GM21717 (cell line): ENCODE measurements at regions not wholly inside any gene's neighbourhood (a gene's known extent, or its start where the extent isn't known, plus 50 kb on each side); places are given as distances from the start of the nearest gene placed in this dataset.

ENCODE experiments used
- ATAC-seq: cut with Tn5 transposase; IDR thresholded peaks from one replicate; pipeline ENCODE4 v1.9.1; 2021; ENCODE audit warnings: mild to moderate bottlenecking, moderate library complexity; ENCODE audit not compliant: unreplicated experiment

DNA sequence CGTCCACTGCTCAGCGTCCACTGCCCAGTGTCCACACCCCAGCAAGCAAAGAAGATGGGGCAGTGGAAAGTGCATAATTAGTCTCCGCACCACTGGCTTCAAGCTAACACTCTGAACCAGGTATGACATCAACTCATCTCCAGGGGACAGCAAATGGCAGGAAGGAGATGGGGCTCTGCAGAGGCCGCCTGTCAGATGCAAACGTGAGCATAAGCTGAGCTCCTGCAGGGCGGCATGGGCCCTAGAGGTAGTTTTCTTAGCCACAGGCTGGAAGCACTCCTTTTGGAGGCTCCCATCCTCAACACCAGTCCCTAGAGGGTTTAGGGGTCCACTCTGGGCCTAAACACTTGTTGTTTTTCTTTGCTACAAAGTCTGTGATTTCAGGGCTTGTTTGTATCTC is 335.8 kb upstream of the MKI67 start:
- ATAC-seq = no peak

DNA sequence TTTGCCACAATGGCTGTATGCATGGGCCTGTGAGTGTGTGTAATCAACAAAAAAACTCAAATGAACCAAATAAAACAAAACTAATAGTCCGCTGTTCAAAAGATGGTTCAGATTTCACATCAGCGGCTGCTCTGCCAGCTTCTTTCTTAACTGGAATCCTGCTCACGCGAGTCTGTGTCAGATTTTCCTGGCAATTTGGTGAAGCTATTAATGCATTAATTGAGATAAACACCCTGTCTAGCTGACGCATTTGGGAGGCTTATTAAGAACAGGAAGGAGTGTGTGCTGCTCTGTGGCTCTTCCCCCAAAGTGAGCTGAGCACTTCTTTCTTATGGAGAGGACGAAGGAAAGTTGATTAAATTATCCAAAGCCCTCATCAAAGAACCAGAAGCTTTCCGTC is 336.6 kb upstream of the MKI67 start:
- no peak for ATAC-seq

DNA sequence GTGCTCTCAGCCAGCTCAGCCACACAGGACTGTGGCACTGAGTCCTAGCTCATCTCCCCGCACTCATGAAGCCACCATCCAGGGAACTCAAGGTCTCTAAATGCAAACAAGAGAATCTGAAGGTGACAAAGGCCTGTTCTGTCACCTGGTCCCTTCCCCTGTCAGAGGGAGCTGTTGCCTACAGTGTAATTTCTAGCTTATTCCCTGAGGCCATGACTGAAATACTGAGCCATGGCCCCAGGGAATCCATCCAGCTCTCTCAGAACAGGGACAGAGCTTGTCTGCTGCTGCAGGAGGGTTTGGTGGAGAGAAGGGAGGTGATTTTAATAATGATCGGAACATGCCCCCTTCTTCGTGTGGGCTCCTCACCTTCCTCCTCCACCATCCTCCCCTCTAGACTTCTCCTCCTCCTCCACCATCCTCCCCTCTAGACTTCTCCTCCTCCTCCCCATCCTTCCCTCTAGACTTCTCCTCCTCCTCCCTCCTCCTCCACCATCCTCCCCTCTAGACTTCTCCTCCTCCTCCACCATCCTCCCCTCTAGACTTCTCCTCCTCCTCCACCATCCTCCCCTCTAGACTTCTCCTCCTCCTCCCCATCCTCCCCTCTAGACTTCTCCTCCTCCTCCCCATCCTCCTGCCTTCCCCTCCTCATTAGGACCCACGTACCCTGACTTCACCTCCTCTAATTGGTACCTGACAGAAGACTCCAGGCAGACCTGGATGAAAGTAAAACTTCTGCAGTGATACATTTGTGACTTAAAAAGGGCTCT is 338.0 kb upstream of the MKI67 start:
- no peak for ATAC-seq

DNA sequence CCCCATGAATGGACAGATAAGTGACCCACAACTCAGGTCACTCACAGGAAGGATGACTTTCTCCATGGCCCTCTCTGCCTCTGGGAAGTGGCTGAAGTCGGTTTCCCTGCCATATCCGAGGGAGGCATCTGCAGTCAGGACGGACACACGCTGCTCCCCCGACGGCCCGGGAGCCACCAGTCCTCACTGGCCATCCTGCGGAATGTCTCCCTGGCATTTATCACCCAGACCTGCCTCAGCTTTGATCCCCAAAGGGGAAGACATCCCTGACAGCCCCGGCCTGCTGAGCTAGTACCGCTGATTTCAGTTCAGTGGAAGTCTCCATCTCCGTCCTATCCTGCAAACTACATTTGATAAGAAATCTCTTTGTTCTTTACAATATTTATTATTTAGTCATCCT is 339.5 kb upstream of the MKI67 start:
- no peak for ATAC-seq

DNA sequence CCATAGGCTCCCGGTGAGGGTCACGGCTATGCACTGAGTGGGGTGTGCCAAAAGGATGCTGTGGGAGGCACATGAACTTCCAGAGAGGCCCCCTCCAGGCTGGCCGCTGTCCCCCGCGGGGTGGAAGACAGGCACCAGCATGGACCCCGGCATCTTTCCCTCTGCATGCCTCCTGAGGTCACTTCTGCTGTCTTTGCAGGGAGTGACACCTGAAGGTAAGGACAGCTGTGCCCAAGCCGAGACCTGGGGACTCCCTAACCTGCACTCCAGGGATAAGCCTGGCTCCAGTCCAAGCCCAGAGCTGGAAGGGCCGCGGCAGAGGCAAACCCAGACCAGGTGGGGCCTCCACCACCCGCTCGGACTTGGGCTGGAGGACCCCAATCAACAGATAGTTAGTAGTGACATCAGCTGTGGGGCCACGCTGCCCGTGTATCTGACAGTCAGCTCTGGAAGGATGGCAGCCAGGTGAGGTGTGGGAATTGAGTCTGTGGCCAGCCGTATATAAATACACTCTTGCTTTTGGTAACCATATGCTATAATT is 340.7 kb upstream of the MKI67 start:
- ATAC-seq = no peak

DNA sequence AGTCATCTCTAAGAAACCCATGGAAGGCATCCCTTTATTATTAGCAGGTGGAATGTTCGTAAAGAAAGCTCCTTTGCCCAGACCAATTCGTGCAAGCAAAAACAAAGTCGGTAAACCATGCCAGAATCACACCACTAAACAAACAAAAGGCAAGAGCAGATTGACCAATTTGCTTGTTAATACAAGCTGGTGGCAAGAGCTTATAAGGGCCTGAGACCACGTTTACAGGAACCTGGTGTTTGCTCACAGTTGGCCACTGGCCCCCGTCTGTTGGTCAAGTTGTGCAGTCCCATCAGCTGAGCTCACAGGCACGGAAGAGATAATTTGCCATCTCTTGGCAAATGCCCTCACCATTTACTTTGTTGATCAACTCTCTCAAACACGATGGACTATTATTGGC is 342.2 kb upstream of the MKI67 start:
- ATAC-seq = no peak

DNA sequence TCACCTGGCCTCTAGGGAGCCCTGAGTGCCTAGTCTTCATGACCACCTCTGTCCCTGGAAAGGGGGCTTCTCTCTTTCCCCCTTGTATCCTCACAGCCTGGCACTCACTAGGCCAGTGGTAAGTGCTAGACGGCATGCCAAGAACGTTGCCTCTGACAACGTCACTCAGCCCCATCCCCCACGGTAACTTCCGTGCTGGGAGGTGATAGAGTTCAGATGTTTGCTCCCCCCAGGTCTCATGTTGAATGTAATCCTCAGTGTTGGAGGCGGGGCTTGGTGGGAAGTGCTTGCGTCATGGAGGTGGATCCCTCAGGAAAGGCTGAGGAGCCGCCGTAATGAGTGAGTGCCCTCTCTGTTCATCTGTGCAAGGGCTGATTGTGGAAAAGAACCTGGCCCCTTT is 343.3 kb upstream of the MKI67 start:
- ATAC-seq = no peak

DNA sequence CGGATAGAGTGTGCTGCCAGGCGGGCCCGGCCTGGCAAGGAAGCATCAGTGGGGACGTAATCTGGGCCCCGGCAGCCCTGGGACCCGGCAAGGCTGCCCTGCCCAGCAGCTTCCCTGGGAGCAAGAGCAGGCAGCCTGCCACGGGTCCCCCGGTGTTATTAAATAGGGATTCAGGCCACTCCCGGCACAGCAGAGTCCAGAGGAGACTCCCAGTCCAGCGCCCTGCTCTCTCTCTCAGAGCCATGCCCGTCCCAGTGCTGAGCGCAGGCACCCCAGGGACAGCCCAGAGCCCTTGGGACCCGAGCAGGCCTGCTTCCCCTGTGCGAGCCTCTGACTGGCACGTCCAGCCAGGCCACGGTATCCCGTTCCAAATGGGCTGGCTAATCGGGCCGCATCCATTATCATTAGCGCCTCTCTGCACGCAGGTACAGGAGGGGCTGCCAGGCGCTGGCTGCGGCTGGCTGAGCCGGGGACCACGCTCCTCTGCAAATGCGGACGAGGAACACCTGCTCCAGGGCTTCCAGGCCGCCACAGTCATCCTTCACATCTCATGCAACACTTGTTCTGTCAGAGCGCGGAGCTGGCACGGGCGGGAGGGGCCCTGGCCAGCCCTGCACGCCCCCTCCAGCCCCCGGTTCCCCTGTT is 344.2 kb upstream of the MKI67 start:
- ATAC-seq = no peak

DNA sequence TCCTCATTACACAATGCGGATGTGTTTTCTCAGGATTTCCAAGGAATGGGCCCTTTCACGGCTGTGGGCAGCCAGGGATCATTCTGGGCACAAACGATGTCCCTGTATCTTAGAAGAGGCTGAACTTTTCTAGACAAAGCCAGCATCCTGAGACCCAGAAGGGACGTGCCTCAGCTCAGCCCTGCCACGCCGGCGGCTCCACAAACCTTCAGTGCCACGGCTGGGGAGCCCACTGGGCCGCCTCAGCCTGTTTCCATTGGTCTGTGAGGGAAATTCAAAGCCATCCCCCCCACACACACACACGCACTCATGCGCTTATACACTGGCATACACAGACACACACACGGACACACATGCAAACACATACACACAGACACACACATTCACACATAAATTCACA is 344.9 kb upstream of the MKI67 start:
- no peak for ATAC-seq

DNA sequence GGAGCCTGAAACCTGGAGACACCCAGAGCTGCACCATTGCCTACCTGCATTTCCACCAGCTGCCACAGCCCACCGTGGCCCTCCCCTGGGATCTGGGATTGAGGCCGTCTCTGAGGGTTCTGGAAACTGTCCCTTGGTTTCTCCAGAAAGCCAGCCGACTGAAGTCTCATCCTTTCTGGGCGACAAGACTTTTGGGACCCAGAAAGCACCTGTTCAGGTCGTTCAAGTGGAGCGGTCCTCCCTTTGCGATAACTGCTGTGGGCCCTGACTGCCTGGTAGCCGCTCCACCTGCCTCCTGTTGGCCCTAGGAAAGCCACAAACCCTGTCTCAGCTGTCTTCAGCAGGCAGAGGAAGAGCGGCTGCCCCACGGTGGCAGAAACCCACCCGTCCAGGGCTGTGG is 346.0 kb upstream of the MKI67 start:
- no peak for ATAC-seq

DNA sequence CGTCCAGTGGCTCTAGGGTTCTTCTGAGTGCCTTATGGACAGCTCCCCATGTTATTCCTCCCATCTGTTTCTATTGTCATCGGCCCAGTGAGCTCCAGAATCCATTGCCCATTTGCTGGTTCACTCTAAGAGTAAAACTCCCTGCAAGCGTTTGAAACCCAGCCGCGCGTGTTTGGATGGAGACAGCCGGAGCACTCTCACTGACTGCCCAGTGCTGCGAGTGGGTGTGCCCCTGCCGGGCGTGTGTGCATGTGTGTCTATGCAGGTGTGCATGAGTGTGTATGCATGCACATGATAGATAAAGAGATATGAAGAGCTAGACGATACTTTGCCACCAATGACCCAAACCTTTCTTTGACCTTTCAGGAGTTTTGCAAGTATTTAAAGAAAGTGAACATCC is 347.2 kb upstream of the MKI67 start:
- ATAC-seq = no peak

DNA sequence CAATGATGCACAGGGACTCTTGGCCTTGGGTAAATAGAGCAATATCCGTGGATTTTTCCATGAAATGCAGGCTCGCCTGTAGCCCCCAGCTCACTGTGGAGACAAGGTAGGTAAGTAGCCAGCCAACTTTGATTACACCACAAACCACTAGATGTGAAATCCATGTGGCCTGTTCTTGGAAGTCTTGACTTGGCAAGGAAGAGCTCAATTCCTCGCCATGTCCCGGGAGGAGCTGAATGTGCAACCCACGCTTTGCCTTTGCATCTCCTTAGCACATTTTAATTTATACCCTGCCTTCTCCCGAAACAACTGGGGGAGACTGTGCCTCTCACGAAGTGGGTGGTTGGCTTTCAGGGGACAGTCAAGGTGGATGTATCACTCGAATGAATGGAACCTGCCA is 347.7 kb upstream of the MKI67 start:
- ATAC-seq = no peak

DNA sequence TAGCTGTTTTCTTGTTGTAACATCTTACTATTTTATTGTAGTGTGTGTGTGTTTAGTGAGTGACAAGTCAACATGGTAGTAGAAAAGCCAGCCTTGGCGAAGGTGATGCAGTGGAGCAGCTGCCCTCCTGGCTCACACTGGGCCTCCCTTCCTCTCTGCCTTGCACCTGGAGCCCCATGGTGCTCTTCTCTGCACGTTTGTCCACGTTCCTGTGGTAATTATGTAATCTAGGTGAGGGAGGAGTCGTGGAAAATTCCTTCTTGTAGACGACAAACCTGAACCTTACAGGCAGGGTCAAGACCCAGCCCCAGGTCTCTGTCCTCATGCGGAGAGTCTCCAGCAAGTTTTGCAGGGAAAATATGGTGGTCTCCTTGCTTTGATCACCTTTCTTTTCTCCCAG is 348.3 kb upstream of the MKI67 start:
- ATAC-seq = no peak

DNA sequence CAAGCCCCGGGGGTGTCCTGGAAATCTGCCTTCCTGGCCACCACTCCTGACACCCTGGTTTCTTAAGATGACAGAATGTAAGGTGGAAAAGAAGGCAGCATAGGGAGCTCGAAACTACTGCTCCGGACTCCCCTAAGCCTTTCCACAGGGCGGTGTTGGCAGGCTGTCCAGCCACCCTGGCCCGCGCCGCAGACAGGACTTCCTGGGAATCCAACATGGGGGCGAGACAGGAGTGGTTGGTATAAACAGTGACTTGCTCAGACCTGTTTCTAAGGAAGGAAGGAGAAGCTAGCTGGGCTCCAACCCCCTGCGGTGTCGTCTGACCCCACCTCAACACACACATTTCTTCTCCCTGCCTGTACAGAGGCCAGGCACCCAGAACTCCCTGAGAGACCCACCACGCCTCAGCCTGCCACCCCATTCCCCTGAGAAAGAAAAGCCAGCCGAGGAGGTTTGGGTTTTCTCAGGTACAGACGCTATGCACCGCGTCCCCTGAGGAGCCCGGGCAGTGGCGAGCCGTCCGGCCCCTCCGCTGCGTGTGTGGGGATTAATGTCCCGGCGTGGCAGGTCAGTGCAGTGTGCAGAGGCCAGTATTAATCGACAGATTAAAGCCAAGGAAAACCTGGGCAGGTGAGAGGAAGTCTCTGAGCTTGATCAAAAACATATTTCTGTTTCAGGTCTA is 349.6 kb upstream of the MKI67 start:
- ATAC-seq = no peak

DNA sequence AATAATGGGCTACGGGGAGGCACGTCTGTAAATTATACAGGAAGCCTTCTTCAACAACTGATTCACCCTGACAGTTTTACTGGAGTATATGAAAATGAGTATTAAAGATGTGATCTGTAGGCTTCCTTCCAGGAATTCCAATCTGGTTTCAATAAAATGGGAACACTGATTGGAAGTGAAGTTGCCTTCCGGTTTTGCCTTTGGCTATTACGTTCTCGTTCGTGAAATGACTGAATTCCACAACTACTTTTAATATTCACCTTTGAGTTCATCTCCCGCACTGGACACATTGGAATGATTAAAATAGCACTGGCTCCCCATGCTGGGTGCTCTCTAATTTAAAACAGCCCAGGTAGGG is 350.1 kb upstream of the MKI67 start:
- ATAC-seq = no peak

DNA sequence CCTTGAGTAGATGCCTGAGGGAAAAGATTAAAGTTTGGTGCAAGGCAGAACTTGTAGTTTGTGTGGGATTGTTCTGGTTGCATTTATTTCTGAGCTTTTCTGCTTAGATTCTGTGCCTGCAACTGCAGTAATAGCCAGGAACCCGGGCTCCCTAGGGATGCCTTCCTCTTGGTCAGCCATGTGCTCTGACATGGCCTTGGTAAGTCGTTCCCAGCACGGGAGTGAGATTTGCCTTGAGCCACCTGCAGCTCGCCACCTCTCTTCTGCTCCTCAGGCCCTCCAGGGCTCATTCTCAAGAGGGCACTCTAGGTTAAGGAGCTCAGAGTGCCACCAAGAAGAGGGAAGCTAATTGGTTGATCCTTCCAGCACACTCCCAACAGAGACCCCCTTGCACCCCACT is 350.6 kb upstream of the MKI67 start:
- ATAC-seq = no peak

DNA sequence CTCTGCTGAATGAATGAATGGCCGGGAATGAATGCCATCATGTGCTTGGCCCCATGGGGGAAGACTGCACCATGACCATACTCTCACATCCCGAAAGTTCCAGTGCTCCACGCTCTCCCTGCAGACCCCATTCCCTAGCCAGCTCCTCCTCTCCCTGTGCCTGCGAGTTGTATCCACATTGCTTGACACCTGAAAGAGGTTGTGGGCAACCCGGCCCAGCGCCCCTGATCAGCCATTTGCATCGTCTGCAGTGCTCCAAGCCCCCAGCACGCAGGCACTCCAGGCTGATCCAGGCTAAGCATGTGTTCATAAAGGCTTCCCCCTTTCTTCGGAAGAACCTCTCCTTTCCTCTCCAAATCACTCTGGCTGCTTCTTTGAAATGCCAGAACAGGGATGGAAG is 354.4 kb upstream of the MKI67 start:
- no peak for ATAC-seq

DNA sequence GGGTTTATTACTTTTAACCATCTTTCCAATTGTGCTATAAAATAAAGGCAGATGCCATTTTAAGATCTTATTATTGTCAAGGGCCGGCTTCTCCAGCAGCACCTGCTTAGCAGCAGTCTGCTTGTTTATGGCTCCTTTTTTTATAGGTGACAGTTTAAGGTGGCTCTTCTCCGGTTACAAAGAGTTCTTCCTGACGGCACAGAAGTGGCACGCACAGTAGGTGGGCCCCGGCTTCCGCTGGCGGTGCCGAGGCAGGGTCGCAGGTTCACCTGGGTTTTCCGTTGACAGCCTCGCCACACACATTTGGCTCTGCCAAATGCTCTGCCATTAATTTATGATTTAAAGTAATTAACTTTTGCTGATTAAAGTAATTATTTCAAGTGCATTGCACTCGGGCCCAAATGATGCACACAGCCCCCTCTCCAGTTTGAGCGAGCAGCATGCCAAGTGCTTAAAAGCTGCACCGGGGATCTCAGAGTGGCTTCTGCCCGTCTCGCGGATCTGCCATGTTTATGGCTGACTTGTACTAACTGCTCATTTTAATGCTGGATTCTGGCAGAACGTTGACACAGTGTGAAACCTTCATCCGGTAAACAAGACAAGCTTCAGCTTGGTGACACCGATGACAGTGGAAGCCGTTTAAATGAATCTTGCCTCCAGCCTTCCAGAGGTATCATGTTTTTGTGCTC is 355.1 kb upstream of the MKI67 start:
- ATAC-seq = no peak

DNA sequence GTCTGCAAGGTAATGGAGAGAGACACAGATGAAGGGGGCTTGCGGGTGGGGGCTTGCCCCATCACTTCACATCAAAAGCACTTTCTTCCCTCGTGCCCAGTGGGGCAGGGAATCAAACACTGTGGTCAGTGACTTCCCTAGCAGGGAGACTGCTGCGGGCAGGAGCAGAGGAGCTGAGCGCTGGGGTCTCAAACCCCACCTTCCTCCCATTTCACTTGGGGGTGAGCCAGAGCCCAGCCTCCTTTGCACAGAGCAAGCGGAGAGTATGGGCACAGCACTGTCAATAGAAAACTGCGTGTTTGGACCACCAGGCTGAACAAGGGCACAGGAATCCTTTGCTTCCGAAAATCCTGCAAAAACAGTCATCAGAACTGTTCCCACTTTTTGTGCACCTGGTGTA is 355.8 kb upstream of the MKI67 start:
- ATAC-seq = no peak

DNA sequence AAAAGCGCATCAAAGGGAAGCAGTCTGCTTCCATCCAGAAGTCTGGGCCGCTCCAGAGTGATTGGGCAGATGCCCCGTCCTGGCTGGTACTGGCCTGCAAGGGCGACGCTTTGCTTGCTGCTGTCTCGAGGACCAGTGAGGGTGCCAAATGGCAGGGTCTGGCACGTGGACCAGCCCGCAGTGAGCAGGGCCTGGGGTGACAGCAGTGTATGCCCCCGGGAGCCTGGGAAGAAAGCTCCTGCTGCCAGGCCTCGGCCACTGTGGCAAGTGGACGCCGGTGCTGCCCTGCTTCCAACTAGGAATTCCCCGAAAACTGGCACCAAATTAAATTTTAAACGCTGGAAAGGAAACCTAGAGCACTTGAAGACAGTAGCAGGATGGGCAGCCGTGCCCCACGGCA is 357.0 kb upstream of the MKI67 start:
- no peak for ATAC-seq

DNA sequence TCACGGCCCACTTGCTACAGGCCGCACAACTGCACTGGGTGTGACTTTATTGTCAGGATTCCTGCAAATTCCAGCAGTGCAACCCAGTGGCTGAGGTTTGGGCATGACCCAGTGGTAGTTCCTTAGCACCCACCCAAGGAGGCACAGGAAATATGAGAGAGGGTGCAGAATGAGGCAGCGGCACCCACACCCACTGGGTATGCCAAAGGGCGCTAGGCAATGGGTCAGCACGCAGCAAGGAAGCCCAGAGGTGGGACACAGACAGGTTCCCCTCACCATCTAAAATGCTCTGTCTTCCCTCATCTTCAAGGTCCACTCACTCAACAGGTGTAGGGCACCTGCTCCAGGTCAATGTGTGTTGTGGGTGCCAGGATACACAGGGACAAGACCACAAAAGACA is 357.8 kb upstream of the MKI67 start:
- no peak for ATAC-seq
